WTC11 (cell line): ENCODE measurements at regions not wholly inside any gene's neighbourhood (a gene's known extent, or its start where the extent isn't known, plus 50 kb on each side); places are given as distances from the start of the nearest gene placed in this dataset.

ENCODE experiments used
- ATAC-seq: fragments of 200-7000 bp; cut with Tn5 transposase; 2 replicates; pipeline ENCODE4 v1.10.0; 2021; ENCODE audit warnings: mild to moderate bottlenecking, moderate library complexity
- CTCF ChIA-PET: fragments of 300-600 bp; sonication (Branson Sonifier 250); formaldehyde crosslinking; loops from one replicate; lab custom pipeline; 2021; ENCODE audit warnings: antibody characterized with exemption; lab: Charles Lee
- POLR2A ChIA-PET: fragments of 350-600 bp; sonication (Branson Sonifier 250); formaldehyde crosslinking; loops from one replicate; lab custom pipeline; 2021; ENCODE audit warnings: antibody characterized with exemption; lab: Charles Lee
- DNase-seq: peaks from one replicate; pipeline ENCODE4 v3.0.0; 2021; ENCODE audit warnings: low spot score
- H3K27ac Mint-ChIP-seq: 2 replicates; pipeline ENCODE4 v1.8.0; 2021; ENCODE audit warnings: mixed read lengths
- H3K27me3 Mint-ChIP-seq: 2 replicates; pipeline ENCODE4 v1.8.0; 2021; ENCODE audit warnings: low read depth, mild to moderate bottlenecking, moderate library complexity, mixed read lengths
- H3K36me3 Mint-ChIP-seq: 2 replicates; pipeline ENCODE4 v1.8.0; 2021; ENCODE audit warnings: mixed read lengths
- H3K4me1 Mint-ChIP-seq: 2 replicates; pipeline ENCODE4 v1.8.0; 2022; ENCODE audit warnings: mixed read lengths
- H3K4me3 Mint-ChIP-seq: 2 replicates; pipeline ENCODE4 v1.8.0; 2021; ENCODE audit warnings: mild to moderate bottlenecking, moderate library complexity, mixed read lengths
- H3K9me3 Mint-ChIP-seq: 2 replicates; pipeline ENCODE4 v1.8.0; 2021; ENCODE audit warnings: mixed read lengths
- ATF1 ChIP-seq: sonication (generic); formaldehyde crosslinking; IDR thresholded peaks from 2 replicates; pipeline ENCODE4 v1.8.1; 2023; ENCODE audit warnings: mild to moderate bottlenecking, moderate library complexity, missing genetic modification reagents
- CREM ChIP-seq: sonication (generic); formaldehyde crosslinking; IDR thresholded peaks from 2 replicates; pipeline ENCODE4 v1.8.1; 2022; ENCODE audit warnings: mild to moderate bottlenecking, missing genetic modification reagents, moderate library complexity
- FOXJ3 ChIP-seq: sonication (generic); formaldehyde crosslinking; IDR thresholded peaks from 2 replicates; pipeline ENCODE4 v1.9.0; 2021; ENCODE audit warnings: missing genetic modification reagents, mild to moderate bottlenecking, borderline replicate concordance
- FOXP1 ChIP-seq: sonication (generic); formaldehyde crosslinking; IDR thresholded peaks from 2 replicates; pipeline ENCODE4 v1.8.0; 2022; ENCODE audit warnings: missing genetic modification reagents, mild to moderate bottlenecking, moderate library complexity, borderline replicate concordance
- GABPB1 ChIP-seq: sonication (generic); formaldehyde crosslinking; IDR thresholded peaks from 2 replicates; pipeline ENCODE4 v1.8.1; 2023; ENCODE audit warnings: mild to moderate bottlenecking, missing genetic modification reagents
- GRHL2 ChIP-seq: fragments of 250-450 bp; sonication (Bioruptor Pico); IDR thresholded peaks from 2 replicates; pipeline ENCODE4 v1.8.0; 2022; ENCODE audit warnings: mild to moderate bottlenecking, moderate library complexity; ENCODE audit not compliant: insufficient replicate concordance, severe bottlenecking
- MXD4 ChIP-seq: fragments of 250-450 bp; sonication (Bioruptor Pico); IDR thresholded peaks from 2 replicates; pipeline ENCODE4 v1.8.0; 2021; ENCODE audit warnings: mild to moderate bottlenecking, moderate library complexity, borderline replicate concordance
- MYBL2 ChIP-seq: sonication (generic); formaldehyde crosslinking; IDR thresholded peaks from 2 replicates; pipeline ENCODE4 v1.8.1; 2023; ENCODE audit warnings: mild to moderate bottlenecking, moderate library complexity, missing genetic modification reagents
- NFYB ChIP-seq: sonication (generic); formaldehyde crosslinking; conservative IDR thresholded peaks from 2 replicates; pipeline ENCODE4 v1.8.0; 2022; ENCODE audit warnings: low read depth, missing genetic modification reagents
- SMAD3 ChIP-seq: sonication (generic); formaldehyde crosslinking; IDR thresholded peaks from 2 replicates; pipeline ENCODE4 v1.8.0; 2022; ENCODE audit warnings: missing genetic modification reagents, mild to moderate bottlenecking, borderline replicate concordance
- ZNF138 ChIP-seq: sonication (generic); formaldehyde crosslinking; conservative IDR thresholded peaks from 2 replicates; pipeline ENCODE4 v1.8.1; 2022; ENCODE audit warnings: mild to moderate bottlenecking, moderate library complexity, missing genetic modification reagents
- ZNF396 ChIP-seq: fragments of 250-450 bp; sonication (Bioruptor Pico); IDR thresholded peaks from 2 replicates; pipeline ENCODE4 v1.8.0; 2021; ENCODE audit warnings: mild to moderate bottlenecking, moderate library complexity, borderline replicate concordance
- TF ChIP-seq, protein P1 (sequence below): sonication (generic); formaldehyde crosslinking; IDR thresholded peaks from 2 replicates; pipeline ENCODE4 v1.8.1; 2022; ENCODE audit warnings: low read depth, mild to moderate bottlenecking, moderate library complexity, missing genetic modification reagents, borderline replicate concordance
- TF ChIP-seq, protein P2 (sequence below): sonication (generic); formaldehyde crosslinking; IDR thresholded peaks from 2 replicates; pipeline ENCODE4 v1.8.1; 2022; ENCODE audit warnings: mild to moderate bottlenecking, moderate library complexity, missing genetic modification reagents
- TF ChIP-seq, protein P3 (sequence below): sonication (generic); formaldehyde crosslinking; IDR thresholded peaks from 2 replicates; pipeline ENCODE4 v1.8.0; 2022; ENCODE audit warnings: mild to moderate bottlenecking, missing genetic modification reagents
- TF ChIP-seq, protein P4 (sequence below): fragments of 250-450 bp; sonication (Bioruptor Pico); IDR thresholded peaks from 2 replicates; pipeline ENCODE4 v1.9.0; 2021; ENCODE audit warnings: mild to moderate bottlenecking, borderline replicate concordance
- TF ChIP-seq, protein P5 (sequence below): sonication (generic); formaldehyde crosslinking; IDR thresholded peaks from 2 replicates; pipeline ENCODE4 v1.8.1; 2023; ENCODE audit warnings: mild to moderate bottlenecking, missing genetic modification reagents
- TF ChIP-seq, protein P6 (sequence below): fragments of 200-600 bp; IDR thresholded peaks from 2 replicates; pipeline ENCODE4 v1.8.0; 2022; ENCODE audit warnings: antibody characterized with exemption
- TF ChIP-seq, protein P7 (sequence below): sonication (generic); formaldehyde crosslinking; IDR thresholded peaks from 2 replicates; pipeline ENCODE4 v1.8.1; 2023; ENCODE audit warnings: mild to moderate bottlenecking, moderate library complexity, missing genetic modification reagents

DNA sequence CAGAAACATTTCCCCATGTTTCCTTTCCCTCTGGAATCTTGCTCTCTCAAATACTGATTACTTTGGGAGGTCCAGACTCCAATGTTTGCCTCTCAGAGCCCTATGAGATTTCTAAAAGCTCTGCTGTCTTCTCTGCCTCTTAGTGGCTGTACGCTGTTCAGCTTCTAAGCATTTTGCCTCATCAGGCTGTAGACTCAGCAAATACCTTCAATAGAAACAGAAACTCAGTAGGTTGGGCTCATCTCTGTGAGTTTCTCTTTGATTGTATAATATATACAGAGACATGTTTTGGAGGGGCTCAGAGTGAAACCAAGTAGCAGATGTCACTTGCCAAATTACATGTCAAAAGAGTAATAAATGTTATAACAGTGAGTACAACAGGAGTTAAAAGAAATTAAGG lies 380.8 kb upstream of the MEIS2 start (continued):
- TF ChIP-seq, protein P1, sequence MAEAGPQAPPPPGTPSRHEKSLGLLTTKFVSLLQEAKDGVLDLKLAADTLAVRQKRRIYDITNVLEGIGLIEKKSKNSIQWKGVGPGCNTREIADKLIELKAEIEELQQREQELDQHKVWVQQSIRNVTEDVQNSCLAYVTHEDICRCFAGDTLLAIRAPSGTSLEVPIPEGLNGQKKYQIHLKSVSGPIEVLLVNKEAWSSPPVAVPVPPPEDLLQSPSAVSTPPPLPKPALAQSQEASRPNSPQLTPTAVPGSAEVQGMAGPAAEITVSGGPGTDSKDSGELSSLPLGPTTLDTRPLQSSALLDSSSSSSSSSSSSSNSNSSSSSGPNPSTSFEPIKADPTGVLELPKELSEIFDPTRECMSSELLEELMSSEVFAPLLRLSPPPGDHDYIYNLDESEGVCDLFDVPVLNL, result no peak
- TF ChIP-seq ZNF396, result no peak
- no peak for TF ChIP-seq NFYB (CRISPR knock-in tag)
- no peak for TF ChIP-seq FOXP1 (CRISPR knock-in tag)
- TF ChIP-seq, protein P2, sequence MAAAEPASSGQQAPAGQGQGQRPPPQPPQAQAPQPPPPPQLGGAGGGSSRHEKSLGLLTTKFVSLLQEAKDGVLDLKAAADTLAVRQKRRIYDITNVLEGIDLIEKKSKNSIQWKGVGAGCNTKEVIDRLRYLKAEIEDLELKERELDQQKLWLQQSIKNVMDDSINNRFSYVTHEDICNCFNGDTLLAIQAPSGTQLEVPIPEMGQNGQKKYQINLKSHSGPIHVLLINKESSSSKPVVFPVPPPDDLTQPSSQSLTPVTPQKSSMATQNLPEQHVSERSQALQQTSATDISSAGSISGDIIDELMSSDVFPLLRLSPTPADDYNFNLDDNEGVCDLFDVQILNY (CRISPR knock-in tag), result no peak
- no peak for TF ChIP-seq MXD4 (CRISPR knock-in tag)
- no peak for TF ChIP-seq GABPB1 (CRISPR knock-in tag)
- TF ChIP-seq, protein P3, sequence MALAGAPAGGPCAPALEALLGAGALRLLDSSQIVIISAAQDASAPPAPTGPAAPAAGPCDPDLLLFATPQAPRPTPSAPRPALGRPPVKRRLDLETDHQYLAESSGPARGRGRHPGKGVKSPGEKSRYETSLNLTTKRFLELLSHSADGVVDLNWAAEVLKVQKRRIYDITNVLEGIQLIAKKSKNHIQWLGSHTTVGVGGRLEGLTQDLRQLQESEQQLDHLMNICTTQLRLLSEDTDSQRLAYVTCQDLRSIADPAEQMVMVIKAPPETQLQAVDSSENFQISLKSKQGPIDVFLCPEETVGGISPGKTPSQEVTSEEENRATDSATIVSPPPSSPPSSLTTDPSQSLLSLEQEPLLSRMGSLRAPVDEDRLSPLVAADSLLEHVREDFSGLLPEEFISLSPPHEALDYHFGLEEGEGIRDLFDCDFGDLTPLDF (CRISPR knock-in tag), result no peak
- TF ChIP-seq, protein P4, sequence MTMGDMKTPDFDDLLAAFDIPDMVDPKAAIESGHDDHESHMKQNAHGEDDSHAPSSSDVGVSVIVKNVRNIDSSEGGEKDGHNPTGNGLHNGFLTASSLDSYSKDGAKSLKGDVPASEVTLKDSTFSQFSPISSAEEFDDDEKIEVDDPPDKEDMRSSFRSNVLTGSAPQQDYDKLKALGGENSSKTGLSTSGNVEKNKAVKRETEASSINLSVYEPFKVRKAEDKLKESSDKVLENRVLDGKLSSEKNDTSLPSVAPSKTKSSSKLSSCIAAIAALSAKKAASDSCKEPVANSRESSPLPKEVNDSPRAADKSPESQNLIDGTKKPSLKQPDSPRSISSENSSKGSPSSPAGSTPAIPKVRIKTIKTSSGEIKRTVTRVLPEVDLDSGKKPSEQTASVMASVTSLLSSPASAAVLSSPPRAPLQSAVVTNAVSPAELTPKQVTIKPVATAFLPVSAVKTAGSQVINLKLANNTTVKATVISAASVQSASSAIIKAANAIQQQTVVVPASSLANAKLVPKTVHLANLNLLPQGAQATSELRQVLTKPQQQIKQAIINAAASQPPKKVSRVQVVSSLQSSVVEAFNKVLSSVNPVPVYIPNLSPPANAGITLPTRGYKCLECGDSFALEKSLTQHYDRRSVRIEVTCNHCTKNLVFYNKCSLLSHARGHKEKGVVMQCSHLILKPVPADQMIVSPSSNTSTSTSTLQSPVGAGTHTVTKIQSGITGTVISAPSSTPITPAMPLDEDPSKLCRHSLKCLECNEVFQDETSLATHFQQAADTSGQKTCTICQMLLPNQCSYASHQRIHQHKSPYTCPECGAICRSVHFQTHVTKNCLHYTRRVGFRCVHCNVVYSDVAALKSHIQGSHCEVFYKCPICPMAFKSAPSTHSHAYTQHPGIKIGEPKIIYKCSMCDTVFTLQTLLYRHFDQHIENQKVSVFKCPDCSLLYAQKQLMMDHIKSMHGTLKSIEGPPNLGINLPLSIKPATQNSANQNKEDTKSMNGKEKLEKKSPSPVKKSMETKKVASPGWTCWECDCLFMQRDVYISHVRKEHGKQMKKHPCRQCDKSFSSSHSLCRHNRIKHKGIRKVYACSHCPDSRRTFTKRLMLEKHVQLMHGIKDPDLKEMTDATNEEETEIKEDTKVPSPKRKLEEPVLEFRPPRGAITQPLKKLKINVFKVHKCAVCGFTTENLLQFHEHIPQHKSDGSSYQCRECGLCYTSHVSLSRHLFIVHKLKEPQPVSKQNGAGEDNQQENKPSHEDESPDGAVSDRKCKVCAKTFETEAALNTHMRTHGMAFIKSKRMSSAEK (CRISPR knock-in tag), result no peak
- no peak for TF ChIP-seq ATF1 (CRISPR knock-in tag)

DNA sequence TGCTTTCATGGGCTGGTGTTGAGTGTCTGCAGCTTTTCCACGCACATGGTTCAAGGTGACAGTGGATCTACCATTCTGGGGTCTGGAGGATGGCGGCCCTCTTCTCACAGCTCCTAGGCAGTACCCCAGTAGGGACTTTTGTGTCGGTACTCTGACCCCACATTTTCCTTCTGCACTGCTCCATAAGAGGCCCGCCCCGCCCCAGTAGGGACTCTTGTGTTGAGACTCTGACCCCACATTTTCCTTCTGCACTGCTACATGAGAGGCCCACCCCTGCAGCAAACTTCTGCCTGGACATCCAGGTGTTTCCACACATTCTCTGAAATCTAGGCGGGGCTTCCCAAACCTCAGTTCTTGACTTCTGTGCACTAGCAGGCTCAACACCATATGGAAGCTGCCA lies 383.4 kb upstream of the MEIS2 start:
- peaks cover 12% of the 10 kb centered on the region; the same call in 1 of the 2 replicates for H3K36me3 Mint-ChIP-seq
- TF ChIP-seq MYBL2 (CRISPR knock-in tag) (no peak), CREM (CRISPR knock-in tag) (no peak), GRHL2 (CRISPR knock-in tag) (no peak), SMAD3 (CRISPR knock-in tag) (no peak), FOXJ3 (no peak), ZNF138 (CRISPR knock-in tag) (no peak)
- TF ChIP-seq, protein P5, sequence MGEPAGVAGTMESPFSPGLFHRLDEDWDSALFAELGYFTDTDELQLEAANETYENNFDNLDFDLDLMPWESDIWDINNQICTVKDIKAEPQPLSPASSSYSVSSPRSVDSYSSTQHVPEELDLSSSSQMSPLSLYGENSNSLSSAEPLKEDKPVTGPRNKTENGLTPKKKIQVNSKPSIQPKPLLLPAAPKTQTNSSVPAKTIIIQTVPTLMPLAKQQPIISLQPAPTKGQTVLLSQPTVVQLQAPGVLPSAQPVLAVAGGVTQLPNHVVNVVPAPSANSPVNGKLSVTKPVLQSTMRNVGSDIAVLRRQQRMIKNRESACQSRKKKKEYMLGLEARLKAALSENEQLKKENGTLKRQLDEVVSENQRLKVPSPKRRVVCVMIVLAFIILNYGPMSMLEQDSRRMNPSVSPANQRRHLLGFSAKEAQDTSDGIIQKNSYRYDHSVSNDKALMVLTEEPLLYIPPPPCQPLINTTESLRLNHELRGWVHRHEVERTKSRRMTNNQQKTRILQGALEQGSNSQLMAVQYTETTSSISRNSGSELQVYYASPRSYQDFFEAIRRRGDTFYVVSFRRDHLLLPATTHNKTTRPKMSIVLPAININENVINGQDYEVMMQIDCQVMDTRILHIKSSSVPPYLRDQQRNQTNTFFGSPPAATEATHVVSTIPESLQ (CRISPR knock-in tag), result no peak
- TF ChIP-seq, protein P6, sequence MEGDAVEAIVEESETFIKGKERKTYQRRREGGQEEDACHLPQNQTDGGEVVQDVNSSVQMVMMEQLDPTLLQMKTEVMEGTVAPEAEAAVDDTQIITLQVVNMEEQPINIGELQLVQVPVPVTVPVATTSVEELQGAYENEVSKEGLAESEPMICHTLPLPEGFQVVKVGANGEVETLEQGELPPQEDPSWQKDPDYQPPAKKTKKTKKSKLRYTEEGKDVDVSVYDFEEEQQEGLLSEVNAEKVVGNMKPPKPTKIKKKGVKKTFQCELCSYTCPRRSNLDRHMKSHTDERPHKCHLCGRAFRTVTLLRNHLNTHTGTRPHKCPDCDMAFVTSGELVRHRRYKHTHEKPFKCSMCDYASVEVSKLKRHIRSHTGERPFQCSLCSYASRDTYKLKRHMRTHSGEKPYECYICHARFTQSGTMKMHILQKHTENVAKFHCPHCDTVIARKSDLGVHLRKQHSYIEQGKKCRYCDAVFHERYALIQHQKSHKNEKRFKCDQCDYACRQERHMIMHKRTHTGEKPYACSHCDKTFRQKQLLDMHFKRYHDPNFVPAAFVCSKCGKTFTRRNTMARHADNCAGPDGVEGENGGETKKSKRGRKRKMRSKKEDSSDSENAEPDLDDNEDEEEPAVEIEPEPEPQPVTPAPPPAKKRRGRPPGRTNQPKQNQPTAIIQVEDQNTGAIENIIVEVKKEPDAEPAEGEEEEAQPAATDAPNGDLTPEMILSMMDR, result no peak
- TF ChIP-seq, protein P7, sequence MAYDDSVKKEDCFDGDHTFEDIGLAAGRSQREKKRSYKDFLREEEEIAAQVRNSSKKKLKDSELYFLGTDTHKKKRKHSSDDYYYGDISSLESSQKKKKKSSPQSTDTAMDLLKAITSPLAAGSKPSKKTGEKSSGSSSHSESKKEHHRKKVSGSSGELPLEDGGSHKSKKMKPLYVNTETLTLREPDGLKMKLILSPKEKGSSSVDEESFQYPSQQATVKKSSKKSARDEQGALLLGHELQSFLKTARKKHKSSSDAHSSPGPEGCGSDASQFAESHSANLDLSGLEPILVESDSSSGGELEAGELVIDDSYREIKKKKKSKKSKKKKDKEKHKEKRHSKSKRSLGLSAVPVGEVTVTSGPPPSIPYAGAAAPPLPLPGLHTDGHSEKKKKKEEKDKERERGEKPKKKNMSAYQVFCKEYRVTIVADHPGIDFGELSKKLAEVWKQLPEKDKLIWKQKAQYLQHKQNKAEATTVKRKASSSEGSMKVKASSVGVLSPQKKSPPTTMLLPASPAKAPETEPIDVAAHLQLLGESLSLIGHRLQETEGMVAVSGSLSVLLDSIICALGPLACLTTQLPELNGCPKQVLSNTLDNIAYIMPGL (CRISPR knock-in tag), result no peak

More for the DNA sequence above, 383.4 kb upstream of the MEIS2 start:
- POLR2A ChIA-PET, result no interaction called here
- no peak for ATAC-seq
- DNase-seq, result no peak
- Mint-ChIP-seq H3K4me1 (no peaks in the 10 kb centered on the region), H3K9me3 (peaks cover 28% of the 10 kb centered on the region), H3K4me3 (no peak overlapping the region), H3K27me3 (no peaks in the 10 kb centered on the region; the same call in 1 of the 2 replicates), H3K27ac (no peak overlapping the region)
- CTCF ChIA-PET, result no interaction called here
